NCI-H510A treated with DMSO at 0.1 percent for 48 hours (cell line): ENCODE measurements at regions not wholly inside any gene's neighbourhood (a gene's known extent, or its start where the extent isn't known, plus 50 kb on each side); places are given as distances from the start of the nearest gene placed in this dataset.

Experiments used
- DNase-seq: peaks from one replicate; lab custom pipeline; 2025; lab: John Stamatoyannopoulos, UW

DNA sequence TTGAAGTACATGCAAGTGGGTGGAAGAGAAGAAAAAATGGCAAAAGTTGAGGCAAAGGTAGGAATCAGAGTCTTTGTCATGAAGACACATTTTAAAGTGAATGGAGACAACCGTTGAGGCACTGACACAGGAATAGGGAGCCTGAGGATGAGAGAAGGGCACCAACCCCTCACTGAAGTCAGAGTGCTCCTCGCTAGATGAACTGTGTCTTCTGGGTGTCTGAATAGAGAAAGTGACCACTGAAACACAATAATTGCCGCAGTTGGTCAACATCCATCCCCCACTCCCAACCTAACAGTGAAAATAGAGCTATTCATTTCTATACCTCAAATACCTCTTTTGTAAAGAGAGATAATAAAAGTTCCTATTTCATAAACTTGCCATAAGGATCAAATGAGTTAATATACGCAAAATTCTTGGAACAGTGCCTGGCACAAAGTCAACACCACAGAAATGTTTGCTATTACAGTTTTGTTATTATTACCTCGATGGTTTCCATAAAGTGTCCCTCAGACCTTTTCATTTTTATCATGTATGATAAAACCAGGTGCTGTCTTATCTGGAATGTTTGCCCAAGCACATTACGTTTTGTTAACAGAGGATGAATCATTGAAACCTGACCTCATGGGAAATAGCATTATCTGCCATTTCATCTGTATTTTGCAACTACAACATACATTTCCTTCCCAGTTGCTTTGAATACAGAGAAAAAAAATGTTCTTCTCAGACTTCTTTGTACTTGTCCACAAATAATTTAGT is 61.8 kb upstream of the SP4 start:
- peak; percentile 37 for DNase-seq

DNA sequence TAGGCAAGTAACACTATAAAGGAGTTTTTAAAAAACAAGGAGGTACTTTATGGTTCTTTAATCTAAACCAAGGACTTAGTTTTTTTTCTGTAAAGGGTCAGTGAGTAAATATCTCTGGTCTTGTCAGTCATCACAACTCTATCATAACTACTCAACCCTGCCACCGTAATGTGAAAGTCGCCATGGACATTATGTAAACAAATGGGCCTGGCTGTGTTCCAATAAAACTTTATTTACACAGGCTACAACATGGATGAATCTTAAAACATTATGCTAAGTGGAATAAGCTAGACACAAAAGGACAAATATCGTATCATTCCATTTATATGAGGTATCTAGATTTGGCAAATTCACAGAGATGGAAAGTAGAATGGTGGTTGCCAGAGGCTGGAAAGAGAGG is 60.8 kb upstream of the SP4 start:
- DNase-seq = peak; percentile 74

DNA sequence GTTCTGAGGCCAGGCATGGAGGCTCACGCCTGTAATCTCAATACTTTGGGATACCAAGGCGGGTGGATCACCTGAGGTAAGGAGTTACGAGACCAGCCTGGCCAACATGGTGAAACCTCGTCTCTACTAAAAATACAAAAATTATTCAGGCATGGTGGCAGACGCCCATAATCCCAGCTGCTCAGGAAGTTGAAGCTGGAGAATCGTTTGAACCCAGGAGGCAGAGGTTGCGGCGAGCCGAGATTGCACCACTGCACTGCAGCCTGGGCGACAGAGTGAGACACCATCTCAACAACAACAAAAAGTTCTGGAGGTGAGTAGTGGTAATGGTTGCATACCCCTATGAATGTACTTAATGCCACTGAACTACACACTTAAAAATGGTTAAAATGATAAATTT is 60.3 kb upstream of the SP4 start:
- no peak for DNase-seq

DNA sequence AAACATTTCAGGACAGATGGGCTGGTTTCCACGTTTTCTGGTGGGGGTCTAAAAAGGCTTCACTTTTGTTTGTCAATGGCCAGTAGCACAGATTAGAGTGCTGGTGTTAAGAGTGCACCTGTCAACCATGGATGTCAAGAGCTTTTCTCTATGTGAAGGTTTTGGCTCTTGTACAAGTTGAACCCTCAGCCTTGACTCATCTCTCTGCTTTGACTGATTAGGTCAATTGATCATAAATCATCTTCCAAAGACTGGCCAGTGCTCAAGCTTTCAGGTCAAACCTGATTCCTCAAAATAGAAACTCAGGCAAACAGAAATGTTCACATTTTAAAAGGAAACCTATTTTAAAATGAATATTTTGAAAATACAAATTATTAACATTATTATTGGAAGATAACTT is 59.6 kb upstream of the SP4 start:
- peak; percentile 66 for DNase-seq

DNA sequence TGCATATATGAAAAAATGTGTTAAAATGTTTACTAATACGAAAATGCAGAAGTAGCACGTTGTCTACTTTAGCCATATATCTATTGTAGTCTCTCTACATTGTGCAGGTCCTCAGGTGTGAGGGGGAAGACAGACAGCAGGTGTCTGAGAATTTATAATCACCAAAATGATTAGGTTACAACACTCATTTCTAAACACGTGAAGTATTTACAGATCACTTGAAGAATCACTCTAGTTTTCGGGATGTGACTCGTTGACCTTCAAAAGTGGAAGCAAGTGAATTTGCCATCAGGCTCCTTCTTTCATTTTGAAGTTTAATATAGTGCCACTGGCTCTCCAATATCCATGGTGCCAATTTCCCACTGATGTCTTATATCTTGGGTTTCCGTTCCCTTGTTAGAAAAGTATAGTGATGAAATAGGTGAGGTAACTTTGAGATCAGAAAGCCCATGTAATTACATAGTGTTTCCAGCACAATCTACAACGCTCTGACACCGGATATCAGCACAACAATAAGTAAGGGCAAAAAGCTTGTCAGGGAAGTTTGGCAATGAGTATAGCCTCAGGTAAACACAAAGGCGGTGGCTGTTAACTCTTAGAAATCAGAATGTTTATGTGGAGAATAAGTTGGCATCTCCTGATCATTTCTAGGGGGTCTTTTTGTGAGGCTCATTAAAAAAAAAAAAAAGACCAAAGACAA is 57.5 kb upstream of the SP4 start:
- peak; percentile 93 for DNase-seq

DNA sequence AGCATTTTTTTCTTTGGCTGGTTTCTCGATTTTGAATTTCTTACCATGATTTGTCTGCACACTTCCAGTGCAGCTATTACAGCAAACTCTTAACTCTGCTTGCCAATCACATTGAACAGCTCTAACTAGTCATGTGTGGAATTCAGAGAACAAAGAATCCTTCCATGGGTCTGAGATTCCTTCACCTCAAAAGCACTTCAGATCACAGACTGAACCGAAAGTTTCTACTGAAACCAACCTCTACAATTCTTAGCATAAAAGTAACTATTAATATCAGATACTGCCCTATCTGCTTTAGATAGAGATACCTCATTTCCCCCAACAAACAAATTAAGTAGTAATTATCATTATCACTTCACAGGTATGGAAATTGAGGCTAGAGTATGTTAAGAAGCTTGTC is 56.5 kb upstream of the SP4 start:
- DNase-seq = no peak

DNA sequence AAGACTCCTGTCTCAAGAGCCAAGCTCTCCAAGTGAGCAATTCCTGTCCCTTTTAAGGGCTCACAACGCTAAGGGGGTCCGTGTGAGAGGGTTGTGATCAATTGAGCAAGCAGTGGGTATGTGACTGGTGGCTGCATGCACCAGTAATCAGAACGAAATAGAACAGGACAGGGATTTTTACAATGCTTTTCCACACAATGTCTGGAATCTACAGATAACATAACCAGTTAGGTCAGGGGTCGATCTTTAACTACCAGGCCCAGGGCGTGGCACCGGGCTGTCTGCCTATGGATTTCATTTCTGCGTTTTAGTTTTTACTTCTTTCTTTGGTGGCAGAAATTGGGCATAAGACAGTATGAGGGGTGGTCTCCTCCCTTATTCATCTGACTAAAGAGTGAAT is 54.9 kb upstream of the SP4 start:
- no peak for DNase-seq

DNA sequence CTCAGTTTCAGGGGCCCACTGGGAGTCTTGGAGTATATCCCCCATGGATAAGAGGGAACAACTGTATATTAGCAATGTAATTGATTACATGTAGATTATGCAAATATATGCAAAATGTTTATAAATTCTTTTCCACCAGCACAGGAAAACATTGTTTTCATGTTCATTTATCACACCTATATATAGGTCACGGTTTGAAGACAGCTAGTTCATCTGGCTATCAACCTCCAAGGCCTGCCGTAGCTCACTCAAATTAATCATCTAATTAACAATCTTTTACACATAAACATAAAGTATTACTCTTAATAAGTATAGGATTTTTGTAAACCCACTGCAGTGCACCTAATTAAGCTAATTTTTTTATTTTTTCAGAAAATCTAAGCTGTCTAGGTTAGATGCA is 53.7 kb upstream of the SP4 start:
- no peak for DNase-seq

DNA sequence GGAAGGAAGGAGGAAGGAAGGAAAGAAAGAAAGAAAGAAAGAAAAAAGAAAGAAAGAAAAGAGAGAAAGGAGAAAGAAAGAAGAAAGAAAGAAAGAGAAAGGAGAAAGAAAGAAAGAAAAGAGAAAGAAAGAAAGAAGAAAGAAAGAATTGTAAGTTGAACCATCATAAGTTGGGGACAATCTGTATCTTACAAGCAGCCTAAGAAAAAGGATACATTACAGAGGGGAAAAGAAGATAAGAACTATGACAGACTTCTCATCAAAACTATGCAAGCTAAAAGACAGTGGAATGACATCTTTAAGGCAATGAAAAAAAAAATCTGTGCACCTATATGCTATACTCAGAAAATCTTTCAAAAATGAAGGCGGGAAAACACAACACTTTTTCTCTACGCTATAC is 50.3 kb upstream of the SP4 start:
- no peak for DNase-seq
